ENCODE measurements at regions not wholly inside any gene's neighbourhood (a gene's known extent, or its start where the extent isn't known, plus 50 kb on each side); places are given as distances from the start of the nearest gene placed in this dataset.
"Not testable (repeated sequence)": the region's sequence is repeated elsewhere in the genome, so short reads cannot be mapped to it uniquely, and the experiment has no call there.

DNA sequence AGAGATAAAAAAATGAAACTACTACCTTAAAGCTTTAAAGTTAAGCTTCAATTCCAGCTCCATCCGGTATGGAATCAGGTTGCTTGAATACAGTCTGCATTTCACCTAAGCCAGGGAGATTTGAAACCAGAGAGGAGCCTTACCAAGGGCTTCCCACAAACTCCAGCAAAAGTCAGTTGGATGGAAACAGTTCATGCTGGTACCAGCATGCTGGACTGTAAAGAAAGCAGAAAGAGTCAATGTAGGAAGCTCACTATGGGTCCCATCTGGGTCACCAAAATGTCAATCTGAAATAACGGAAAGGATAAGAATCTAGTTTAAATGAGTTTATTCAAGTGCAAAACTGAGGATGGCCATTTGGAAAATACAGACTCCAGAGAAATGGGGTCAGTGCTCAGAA, 65.3 kb downstream of the CDO1 start:
- no peak overlapping the region for H3K4me3 ChIP-seq (ENCODE audit: control extremely low read depth in 1 of 5, extremely low read depth in 1 of 5, insufficient read depth in 1 of 5, low read depth in 2 of 5, low read length in 4 of 5)
- no peaks in the 10 kb centered on the region for H3K79me2 ChIP-seq (ENCODE audit: control insufficient read depth, insufficient read depth, low read length)
- CTCF ChIA-PET = no interaction called here

DNA sequence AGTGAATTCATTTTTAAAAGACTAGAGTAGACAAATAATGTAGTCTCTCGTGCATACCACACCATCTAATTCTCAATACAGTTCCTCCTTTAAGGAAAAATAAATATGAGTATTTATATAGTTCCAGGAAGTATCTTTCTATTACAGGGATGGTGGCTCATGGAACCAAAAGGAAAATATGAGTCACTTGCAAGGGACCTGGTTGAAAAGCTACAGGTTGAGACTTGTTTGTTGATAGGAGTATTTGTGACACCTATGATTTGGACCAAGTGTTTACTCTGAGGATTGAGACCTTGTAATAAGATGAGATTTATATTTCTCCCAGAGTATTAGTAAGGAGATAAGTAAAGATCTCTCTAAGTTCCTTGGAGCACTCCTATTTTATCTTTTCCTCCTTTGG, 67.4 kb downstream of the CDO1 start:
- ChIA-PET CTCF (no interaction called here), POLR2A (no interaction called here)
- H3K9me3 ChIP-seq (ENCODE audit: control extremely low read depth in 1 of 3, control insufficient read depth in 2 of 3, insufficient read depth in 1 of 3, low read length in 2 of 3) = peaks cover 0 to 15% (median 6%) of the 10 kb centered on the region in 3 donors
- H3K36me3 ChIP-seq (replicated peaks in 1 of 2; ENCODE audit: control extremely low read depth in 1 of 2, control insufficient read depth in 1 of 2, extremely low read depth in 1 of 2, insufficient read depth in 2 of 2, low read length in 1 of 2) = no peaks in the 10 kb centered on the region
- peaks cover 13% of the 10 kb centered on the region for H3K27me3 Mint-ChIP-seq
- WGBS (ENCODE audit: insufficient coverage) = no CpG with 5 or more reads among the region's 1 CpG
- H3K4me1 Mint-ChIP-seq = no peaks in the 10 kb centered on the region
- no peaks in the 10 kb centered on the region for H3K79me2 ChIP-seq (ENCODE audit: control insufficient read depth, insufficient read depth, low read length)
- ATAC-seq (ENCODE audit: low read depth) = no peak
- peaks cover 0 to 8% (median 4%) of the 10 kb centered on the region in 4 experiments for H3K27me3 ChIP-seq (replicated peaks in 1 of 4; ENCODE audit: control extremely low read depth in 1 of 4, control insufficient read depth in 3 of 4, insufficient read depth in 4 of 4, low read length in 3 of 4)
- H2AFZ ChIP-seq (ENCODE audit: insufficient read depth, low read depth, low read length, poor library complexity, severe bottlenecking) = no peak overlapping the region
- no peak overlapping the region for H3K9ac ChIP-seq (ENCODE audit: low read length)
- no peak overlapping the region for H3K4me3 Mint-ChIP-seq
- intact Hi-C loops (cut with micrococcal nuclease) = no loop called here
- DNase-seq = no peak
- TF ChIP-seq, protein P1, sequence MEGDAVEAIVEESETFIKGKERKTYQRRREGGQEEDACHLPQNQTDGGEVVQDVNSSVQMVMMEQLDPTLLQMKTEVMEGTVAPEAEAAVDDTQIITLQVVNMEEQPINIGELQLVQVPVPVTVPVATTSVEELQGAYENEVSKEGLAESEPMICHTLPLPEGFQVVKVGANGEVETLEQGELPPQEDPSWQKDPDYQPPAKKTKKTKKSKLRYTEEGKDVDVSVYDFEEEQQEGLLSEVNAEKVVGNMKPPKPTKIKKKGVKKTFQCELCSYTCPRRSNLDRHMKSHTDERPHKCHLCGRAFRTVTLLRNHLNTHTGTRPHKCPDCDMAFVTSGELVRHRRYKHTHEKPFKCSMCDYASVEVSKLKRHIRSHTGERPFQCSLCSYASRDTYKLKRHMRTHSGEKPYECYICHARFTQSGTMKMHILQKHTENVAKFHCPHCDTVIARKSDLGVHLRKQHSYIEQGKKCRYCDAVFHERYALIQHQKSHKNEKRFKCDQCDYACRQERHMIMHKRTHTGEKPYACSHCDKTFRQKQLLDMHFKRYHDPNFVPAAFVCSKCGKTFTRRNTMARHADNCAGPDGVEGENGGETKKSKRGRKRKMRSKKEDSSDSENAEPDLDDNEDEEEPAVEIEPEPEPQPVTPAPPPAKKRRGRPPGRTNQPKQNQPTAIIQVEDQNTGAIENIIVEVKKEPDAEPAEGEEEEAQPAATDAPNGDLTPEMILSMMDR (IDR thresholded peaks at IDR 0.05) = no peak
- TF ChIP-seq EZH2 (IDR thresholded peaks at IDR 0.05; ENCODE audit: borderline replicate concordance, insufficient read depth, low read depth, low read length, poor library complexity, severe bottlenecking) = no peak
- peaks cover 3% of the 10 kb centered on the region for H3K9me3 Mint-ChIP-seq (ENCODE audit: insufficient read depth)
- no peaks in the 10 kb centered on the region for H4K20me1 ChIP-seq (ENCODE audit: control insufficient read depth, insufficient read depth, low read length, poor library complexity, severe bottlenecking)
- no peak overlapping the region for H3K27ac ChIP-seq (ENCODE audit: low read length in 2 of 2)
- H3K4me3 ChIP-seq (ENCODE audit: control extremely low read depth in 1 of 5, extremely low read depth in 1 of 5, insufficient read depth in 1 of 5, low read depth in 2 of 5, low read length in 4 of 5) = no peak overlapping the region
- no peak overlapping the region for H3K4me2 ChIP-seq (replicated peaks; ENCODE audit: low read depth, low read length, poor library complexity, severe bottlenecking)
- H3K27ac Mint-ChIP-seq = no peak overlapping the region
- no peaks in the 10 kb centered on the region for H3K4me1 ChIP-seq (ENCODE audit: control insufficient read depth in 2 of 2, insufficient read depth in 2 of 2, low read length in 2 of 2)

More for the DNA sequence above, 65.3 kb downstream of the CDO1 start:
- POLR2A ChIA-PET = no interaction called here
- 79% methylated on average over 2 of the region's 2 CpGs for WGBS (ENCODE audit: insufficient coverage)
- H3K4me1 ChIP-seq (ENCODE audit: control insufficient read depth in 2 of 2, insufficient read depth in 2 of 2, low read length in 2 of 2) = no peaks in the 10 kb centered on the region
- no peaks in the 10 kb centered on the region for H3K9me3 Mint-ChIP-seq (ENCODE audit: insufficient read depth)
- TF ChIP-seq, protein P1 (IDR thresholded peaks at IDR 0.05) = no peak
- TF ChIP-seq EZH2 (IDR thresholded peaks at IDR 0.05; ENCODE audit: borderline replicate concordance, insufficient read depth, low read depth, low read length, poor library complexity, severe bottlenecking) = no peak
- H4K20me1 ChIP-seq (ENCODE audit: control insufficient read depth, insufficient read depth, low read length, poor library complexity, severe bottlenecking) = no peaks in the 10 kb centered on the region
- H3K4me2 ChIP-seq (replicated peaks; ENCODE audit: low read depth, low read length, poor library complexity, severe bottlenecking) = no peak overlapping the region
- H3K36me3 ChIP-seq (replicated peaks in 1 of 2; ENCODE audit: control extremely low read depth in 1 of 2, control insufficient read depth in 1 of 2, extremely low read depth in 1 of 2, insufficient read depth in 2 of 2, low read length in 1 of 2) = no peaks in the 10 kb centered on the region
- H2AFZ ChIP-seq (ENCODE audit: insufficient read depth, low read depth, low read length, poor library complexity, severe bottlenecking) = no peak overlapping the region
- ATAC-seq (ENCODE audit: low read depth) (no peak), DNase-seq (no peak)
- no peak overlapping the region for H3K9ac ChIP-seq (ENCODE audit: low read length)
- intact Hi-C loops (cut with micrococcal nuclease) = no loop called here
- H3K27ac Mint-ChIP-seq = no peak overlapping the region
- H3K27me3 Mint-ChIP-seq = peaks cover 17% of the 10 kb centered on the region
- H3K4me1 Mint-ChIP-seq = no peaks in the 10 kb centered on the region
- no peak overlapping the region for H3K27ac ChIP-seq (ENCODE audit: low read length in 2 of 2)
- peaks cover 0 to 8% (median 5%) of the 10 kb centered on the region in 4 experiments for H3K27me3 ChIP-seq (replicated peaks in 1 of 4; ENCODE audit: control extremely low read depth in 1 of 4, control insufficient read depth in 3 of 4, insufficient read depth in 4 of 4, low read length in 3 of 4)
- peaks cover 0 to 4% (median 0%) of the 10 kb centered on the region in 3 donors for H3K9me3 ChIP-seq (ENCODE audit: control extremely low read depth in 1 of 3, control insufficient read depth in 2 of 3, insufficient read depth in 1 of 3, low read length in 2 of 3)
- no peak overlapping the region for H3K4me3 Mint-ChIP-seq

DNA sequence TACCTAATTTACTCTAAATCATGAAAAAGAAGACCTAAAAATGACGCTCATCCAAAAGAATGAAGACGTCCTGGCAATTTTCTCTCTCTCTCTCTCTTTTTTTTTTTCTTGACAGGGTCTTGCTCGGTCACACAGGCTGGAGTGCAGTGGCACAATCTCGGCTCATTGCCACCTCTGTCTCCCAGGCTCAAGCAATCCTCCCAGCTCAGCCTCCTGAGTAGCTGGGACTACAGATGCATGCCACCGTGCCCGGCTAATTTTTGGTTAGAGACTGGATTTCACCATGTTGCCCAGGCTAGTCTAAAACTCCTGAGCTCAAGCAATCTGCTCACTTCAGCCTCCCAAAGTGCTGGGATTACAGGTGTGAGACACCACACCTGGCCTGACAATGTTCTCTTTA, 77.2 kb downstream of the CDO1 start:
- DNase-seq; H3K9ac ChIP-seq (ENCODE audit: low read length); H3K9me3 ChIP-seq (ENCODE audit: control extremely low read depth in 1 of 3, control insufficient read depth in 2 of 3, insufficient read depth in 1 of 3, low read length in 2 of 3); H3K4me3 ChIP-seq (ENCODE audit: control extremely low read depth in 1 of 5, extremely low read depth in 1 of 5, insufficient read depth in 1 of 5, low read depth in 2 of 5, low read length in 4 of 5); H3K36me3 ChIP-seq (replicated peaks in 1 of 2; ENCODE audit: control extremely low read depth in 1 of 2, control insufficient read depth in 1 of 2, extremely low read depth in 1 of 2, insufficient read depth in 2 of 2, low read length in 1 of 2); H2AFZ ChIP-seq (ENCODE audit: insufficient read depth, low read depth, low read length, poor library complexity, severe bottlenecking); CTCF ChIA-PET; H3K9me3 Mint-ChIP-seq (ENCODE audit: insufficient read depth); H3K27me3 Mint-ChIP-seq; intact Hi-C loops (cut with micrococcal nuclease); H4K20me1 ChIP-seq (ENCODE audit: control insufficient read depth, insufficient read depth, low read length, poor library complexity, severe bottlenecking); H3K27ac ChIP-seq (ENCODE audit: low read length in 2 of 2); H3K4me2 ChIP-seq (replicated peaks; ENCODE audit: low read depth, low read length, poor library complexity, severe bottlenecking); H3K27ac Mint-ChIP-seq; ATAC-seq (ENCODE audit: low read depth); H3K79me2 ChIP-seq (ENCODE audit: control insufficient read depth, insufficient read depth, low read length); POLR2A ChIA-PET; H3K27me3 ChIP-seq (replicated peaks in 1 of 4; ENCODE audit: control extremely low read depth in 1 of 4, control insufficient read depth in 3 of 4, insufficient read depth in 4 of 4, low read length in 3 of 4); H3K4me3 Mint-ChIP-seq: not testable (repeated sequence)
- WGBS (ENCODE audit: insufficient coverage) = 90% methylated on average over 5 of the region's 6 CpGs
- peaks cover 12 to 17% of the 10 kb centered on the region in 2 donors for H3K4me1 ChIP-seq (ENCODE audit: control insufficient read depth in 2 of 2, insufficient read depth in 2 of 2, low read length in 2 of 2)
- H3K4me1 Mint-ChIP-seq = peaks cover 22% of the 10 kb centered on the region
